ENCODE measurements at regions not wholly inside any gene's neighbourhood (a gene's known extent, or its start where the extent isn't known, plus 50 kb on each side); places are given as distances from the start of the nearest gene placed in this dataset.
"Not testable (repeated sequence)": the region's sequence is repeated elsewhere in the genome, so short reads cannot be mapped to it uniquely, and the experiment has no call there.

DNA sequence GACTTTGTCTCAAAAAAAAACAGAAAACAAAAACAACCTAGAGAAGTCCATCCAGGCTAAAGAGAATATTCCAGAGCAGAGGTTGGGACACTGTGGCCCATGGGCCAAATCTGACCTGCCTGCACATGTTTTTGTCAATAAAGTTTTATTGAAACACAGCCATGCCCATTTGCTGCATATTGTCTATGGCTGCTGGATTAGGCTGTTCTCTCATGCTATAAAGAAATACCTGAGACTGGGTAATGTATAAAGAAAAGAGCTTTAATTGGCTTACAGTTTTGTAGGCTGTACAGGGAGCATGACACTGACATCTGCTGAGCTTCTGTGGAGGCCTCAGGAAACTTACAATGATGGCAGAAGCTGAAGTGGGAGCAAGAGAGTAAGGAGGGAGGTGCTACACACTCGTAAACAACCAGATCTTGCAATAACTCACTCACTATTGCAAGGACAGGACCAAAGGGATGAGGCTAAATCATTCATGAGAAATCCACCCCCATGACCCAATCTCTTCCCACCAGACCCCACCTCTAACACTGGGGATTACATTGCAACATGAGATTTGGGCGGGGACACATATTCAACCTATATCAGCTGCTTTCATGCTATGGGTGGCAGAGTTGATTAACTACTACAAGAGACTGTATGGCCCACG, 122.5 kb upstream of the KRTAP5-11 start:
- H3K9me2 ChIP-seq (ENCODE audit: insufficient read depth); H3F3A ChIP-seq (replicated peaks; ENCODE audit: low read depth); H2AFZ ChIP-seq; H3K79me2 ChIP-seq (replicated peaks; ENCODE audit: insufficient read depth); H3K4me2 ChIP-seq; H3K27me3 Mint-ChIP-seq (ENCODE audit: insufficient read depth, low read depth, poor library complexity); H3K4me3 ChIP-seq; H3K27me3 ChIP-seq (ENCODE audit: insufficient read depth); H3K27ac ChIP-seq (ENCODE audit: low read depth); H3K36me3 Mint-ChIP-seq (ENCODE audit: low read depth); H3K4me1 ChIP-seq (ENCODE audit: insufficient read depth); H3K4me3 Mint-ChIP-seq; ATAC-seq; DNase-seq (ENCODE audit: low spot score); H3K36me3 ChIP-seq (ENCODE audit: insufficient read depth); H4K20me1 ChIP-seq (replicated peaks; ENCODE audit: insufficient read depth); H3K27ac Mint-ChIP-seq; H3K9me3 Mint-ChIP-seq: not testable (repeated sequence)
- peaks cover 19% of the 10 kb centered on the region for H3K4me1 Mint-ChIP-seq

DNA sequence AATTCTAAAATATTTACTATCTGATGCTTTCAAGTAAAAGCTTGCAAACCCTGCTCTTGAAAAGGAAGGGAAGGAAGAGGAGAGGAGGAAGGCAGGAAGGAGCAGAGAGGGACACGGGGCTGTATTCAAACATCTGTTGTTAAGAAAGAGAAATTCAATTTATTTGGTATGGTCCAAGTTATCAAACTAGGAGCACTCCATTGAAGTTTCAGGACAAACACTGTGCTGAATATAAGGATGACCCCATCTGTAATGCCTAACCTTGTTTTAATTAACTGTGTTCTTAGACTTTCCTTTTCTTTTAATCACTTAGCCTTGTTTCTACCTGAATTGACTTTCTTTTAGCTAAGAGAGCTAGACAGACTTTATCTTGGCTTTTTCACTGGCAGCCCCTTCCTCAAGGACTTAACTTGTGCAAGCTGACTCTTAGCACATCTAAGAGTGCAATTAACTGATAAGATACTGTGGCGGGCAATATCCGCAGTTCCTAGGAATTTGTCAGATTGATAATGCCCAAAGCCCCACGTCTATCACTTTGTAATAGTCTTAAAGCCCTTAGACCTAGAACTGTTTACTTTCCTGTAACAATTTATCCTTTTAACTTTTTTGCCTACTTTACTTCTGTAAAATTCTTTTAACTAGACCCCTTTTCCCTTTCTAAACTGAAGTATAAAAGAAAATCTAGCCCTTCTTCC, 123.2 kb upstream of the KRTAP5-11 start:
- not testable (repeated sequence) for H3K4me3 ChIP-seq; H3K27me3 Mint-ChIP-seq (ENCODE audit: insufficient read depth, low read depth, poor library complexity); ATAC-seq; H3K79me2 ChIP-seq (replicated peaks; ENCODE audit: insufficient read depth); H3F3A ChIP-seq (replicated peaks; ENCODE audit: low read depth); H3K4me2 ChIP-seq; H3K4me3 Mint-ChIP-seq; H3K27ac Mint-ChIP-seq; DNase-seq (ENCODE audit: low spot score); H2AFZ ChIP-seq; H3K36me3 ChIP-seq (ENCODE audit: insufficient read depth); H3K9me3 Mint-ChIP-seq; H3K36me3 Mint-ChIP-seq (ENCODE audit: low read depth); H3K9me2 ChIP-seq (ENCODE audit: insufficient read depth); H4K20me1 ChIP-seq (replicated peaks; ENCODE audit: insufficient read depth); H3K27ac ChIP-seq (ENCODE audit: low read depth); H3K27me3 ChIP-seq (ENCODE audit: insufficient read depth); H3K4me1 ChIP-seq (ENCODE audit: insufficient read depth)
- peaks cover 19% of the 10 kb centered on the region for H3K4me1 Mint-ChIP-seq

DNA sequence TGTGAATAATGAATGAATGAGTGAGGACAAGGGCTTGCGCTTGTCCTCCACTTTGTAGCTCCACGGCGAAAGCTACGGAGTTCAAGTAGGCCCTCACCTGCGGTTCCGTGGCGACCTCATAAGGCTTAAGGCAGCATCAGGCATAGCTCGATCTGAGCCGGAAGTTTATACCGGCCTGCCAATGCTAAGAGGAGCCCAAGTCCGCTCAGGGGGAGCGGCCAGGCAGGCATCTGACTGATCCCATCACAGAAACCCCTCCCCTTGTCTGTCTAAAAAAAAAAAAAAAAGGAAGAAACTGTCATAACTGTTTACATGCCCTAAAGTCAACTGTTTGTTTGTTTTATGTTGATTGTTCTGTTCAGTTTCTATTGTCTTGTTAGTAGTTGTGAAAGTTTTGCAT, 124.4 kb upstream of the KRTAP5-11 start:
- H3K79me2 ChIP-seq (replicated peaks; ENCODE audit: insufficient read depth); H3F3A ChIP-seq (replicated peaks; ENCODE audit: low read depth); H2AFZ ChIP-seq; DNase-seq (ENCODE audit: low spot score); H3K27ac Mint-ChIP-seq; H3K4me3 ChIP-seq; H3K4me1 ChIP-seq (ENCODE audit: insufficient read depth); H3K4me2 ChIP-seq; H3K36me3 Mint-ChIP-seq (ENCODE audit: low read depth); H3K27me3 ChIP-seq (ENCODE audit: insufficient read depth); H3K27me3 Mint-ChIP-seq (ENCODE audit: insufficient read depth, low read depth, poor library complexity); H3K9me2 ChIP-seq (ENCODE audit: insufficient read depth); H3K27ac ChIP-seq (ENCODE audit: low read depth); H3K36me3 ChIP-seq (ENCODE audit: insufficient read depth); H4K20me1 ChIP-seq (replicated peaks; ENCODE audit: insufficient read depth); H3K4me3 Mint-ChIP-seq; H3K9me3 Mint-ChIP-seq; ATAC-seq: not testable (repeated sequence)
- H3K4me1 Mint-ChIP-seq = peaks cover 19% of the 10 kb centered on the region

DNA sequence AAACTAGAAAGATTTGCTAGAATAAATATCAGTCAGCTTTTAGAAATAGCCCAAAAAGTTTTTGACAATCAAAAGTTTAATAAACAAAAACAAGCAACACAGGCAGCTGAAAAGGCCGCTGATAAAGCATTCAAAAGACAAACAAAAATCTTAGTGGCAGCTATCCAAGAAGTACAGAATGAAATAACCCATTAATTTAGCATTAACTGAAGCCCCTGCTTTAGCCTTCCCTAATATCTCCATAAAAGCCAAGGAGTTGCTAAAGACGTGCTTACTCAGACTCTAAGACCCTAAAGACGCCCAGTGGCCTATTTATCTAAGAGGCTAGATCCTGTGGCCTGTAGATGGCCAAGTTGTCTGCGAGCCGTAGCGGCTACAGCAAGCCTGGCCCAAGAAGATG, 123.5 kb upstream of the DEFB108B start:
- H3K36me3 ChIP-seq (ENCODE audit: insufficient read depth); DNase-seq (ENCODE audit: low spot score); H3K36me3 Mint-ChIP-seq (ENCODE audit: low read depth); H3K4me2 ChIP-seq; H3F3A ChIP-seq (replicated peaks; ENCODE audit: low read depth); H3K4me3 ChIP-seq; H2AFZ ChIP-seq; ATAC-seq; H3K79me2 ChIP-seq (replicated peaks; ENCODE audit: insufficient read depth); H3K4me3 Mint-ChIP-seq; H3K4me1 ChIP-seq (ENCODE audit: insufficient read depth); H3K27me3 ChIP-seq (ENCODE audit: insufficient read depth); H4K20me1 ChIP-seq (replicated peaks; ENCODE audit: insufficient read depth); H3K9me2 ChIP-seq (ENCODE audit: insufficient read depth); H3K27ac ChIP-seq (ENCODE audit: low read depth); H3K9me3 Mint-ChIP-seq; H3K27ac Mint-ChIP-seq; H3K27me3 Mint-ChIP-seq (ENCODE audit: insufficient read depth, low read depth, poor library complexity): not testable (repeated sequence)
- H3K4me1 Mint-ChIP-seq = peaks cover 19% of the 10 kb centered on the region

DNA sequence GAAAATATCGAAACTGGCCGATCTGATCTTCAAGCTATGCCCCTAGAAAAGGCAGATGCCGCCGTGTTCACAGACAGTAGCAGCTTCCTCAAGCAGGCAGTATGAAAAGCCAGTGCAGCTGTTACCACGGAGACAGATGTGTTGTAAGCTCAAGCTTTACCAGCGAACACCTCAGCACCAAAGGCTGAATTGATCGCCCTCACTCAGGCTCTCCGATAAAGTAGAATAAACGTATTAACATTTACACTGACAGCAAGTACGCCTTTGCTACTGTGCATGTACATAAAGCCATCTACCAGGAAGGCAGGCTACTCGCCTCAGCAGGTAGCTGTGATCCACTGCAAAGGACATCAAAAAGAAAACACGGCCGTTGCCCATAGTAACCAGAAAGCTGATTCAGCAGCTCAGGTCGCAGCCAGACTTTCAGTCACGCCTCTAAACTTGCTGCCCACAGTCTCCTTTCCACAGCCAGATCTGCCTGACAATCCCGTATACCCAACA, 122.8 kb upstream of the DEFB108B start:
- H3K4me3 Mint-ChIP-seq = not testable (repeated sequence)

DNA sequence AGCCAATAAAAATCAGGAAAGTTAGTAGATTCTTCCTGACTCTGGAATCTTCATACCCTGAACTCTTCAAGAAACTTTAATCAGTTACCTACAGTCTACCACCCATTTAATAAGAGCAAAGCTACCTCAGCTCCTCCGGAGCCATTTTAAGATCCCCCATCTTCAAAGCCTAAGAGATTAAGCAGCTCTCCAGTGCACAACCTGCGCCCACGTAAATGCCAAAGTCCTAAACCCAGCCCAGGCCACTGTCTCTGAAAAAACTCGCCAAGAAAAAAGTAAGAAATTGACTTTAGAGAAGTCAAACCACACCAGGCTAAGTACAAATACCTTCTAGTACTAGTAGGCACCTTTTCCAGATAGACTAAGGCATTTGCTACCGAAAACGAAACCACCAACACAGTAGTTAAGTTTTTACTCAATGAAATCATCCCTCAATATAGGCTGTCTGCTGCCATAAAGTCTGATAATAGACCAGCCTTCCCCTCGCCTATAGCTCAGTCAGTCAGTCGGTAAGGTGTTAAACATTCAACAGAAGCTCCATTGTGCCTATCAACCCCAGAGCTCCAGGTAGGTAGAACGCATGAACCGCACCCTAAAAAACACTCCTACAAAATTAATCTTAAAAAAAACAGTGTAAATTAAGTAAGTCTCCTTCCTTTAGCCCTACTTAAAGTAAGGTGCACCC, 122.2 kb upstream of the DEFB108B start:
- not testable (repeated sequence) for H3K27ac ChIP-seq (ENCODE audit: low read depth); DNase-seq (ENCODE audit: low spot score); H3K4me1 ChIP-seq (ENCODE audit: insufficient read depth); H3F3A ChIP-seq (replicated peaks; ENCODE audit: low read depth); H3K4me3 ChIP-seq; H3K36me3 Mint-ChIP-seq (ENCODE audit: low read depth); H3K9me3 Mint-ChIP-seq; H2AFZ ChIP-seq; H4K20me1 ChIP-seq (replicated peaks; ENCODE audit: insufficient read depth); H3K36me3 ChIP-seq (ENCODE audit: insufficient read depth); H3K4me3 Mint-ChIP-seq; H3K27me3 Mint-ChIP-seq (ENCODE audit: insufficient read depth, low read depth, poor library complexity); H3K9me2 ChIP-seq (ENCODE audit: insufficient read depth); H3K27me3 ChIP-seq (ENCODE audit: insufficient read depth); ATAC-seq; H3K4me2 ChIP-seq; H3K27ac Mint-ChIP-seq; H3K79me2 ChIP-seq (replicated peaks; ENCODE audit: insufficient read depth)
- H3K4me1 Mint-ChIP-seq = peaks cover 19% of the 10 kb centered on the region

More for the DNA sequence above, 122.8 kb upstream of the DEFB108B start:
- H3K79me2 ChIP-seq (replicated peaks; ENCODE audit: insufficient read depth); H4K20me1 ChIP-seq (replicated peaks; ENCODE audit: insufficient read depth); H3K27ac Mint-ChIP-seq; ATAC-seq; H3F3A ChIP-seq (replicated peaks; ENCODE audit: low read depth); H3K27me3 Mint-ChIP-seq (ENCODE audit: insufficient read depth, low read depth, poor library complexity); H3K36me3 ChIP-seq (ENCODE audit: insufficient read depth); H3K27ac ChIP-seq (ENCODE audit: low read depth); H3K4me1 ChIP-seq (ENCODE audit: insufficient read depth); H3K27me3 ChIP-seq (ENCODE audit: insufficient read depth); H2AFZ ChIP-seq; H3K36me3 Mint-ChIP-seq (ENCODE audit: low read depth); H3K4me3 ChIP-seq; H3K4me2 ChIP-seq; H3K9me3 Mint-ChIP-seq; H3K9me2 ChIP-seq (ENCODE audit: insufficient read depth): not testable (repeated sequence)
- peaks cover 19% of the 10 kb centered on the region for H3K4me1 Mint-ChIP-seq
- DNase-seq (ENCODE audit: low spot score) = peak; percentile 18

Measured in GM23338 (cell line).